HCT116 (cell line): ENCODE measurements at regions not wholly inside any gene's neighbourhood (a gene's known extent, or its start where the extent isn't known, plus 50 kb on each side); places are given as distances from the start of the nearest gene placed in this dataset.

Experiments used
- ATAC-seq: fragments of 200-7000 bp; cut with Tn5 transposase; 2 replicates; pipeline ENCODE4 v1.9.1; 2020; ENCODE audit warnings: mild to moderate bottlenecking, moderate library complexity
- BruUV-seq: library from RNA; stranded (reverse); fragments of 400-500 nt; replicated peaks from 2 replicates; lab custom pipeline; 2021; lab: Mats Ljungman, UMichigan
- CTCF ChIA-PET: fragments of 300-600 bp; sonication (Branson Sonifier 250); formaldehyde crosslinking; loops from one replicate; lab custom pipeline; 2021; ENCODE audit warnings: antibody characterized with exemption; lab: Charles Lee
- POLR2A ChIA-PET: fragments of 300-600, 350-600 bp; sonication (Branson Sonifier 250); formaldehyde crosslinking; loops from one replicate; lab custom pipeline; 2021; ENCODE audit warnings: antibody characterized with exemption; lab: Charles Lee
- RAD21 ChIA-PET, 2 experiments: fragments of 300-600 bp; sonication (Branson Sonifier 250); formaldehyde crosslinking; loops; one replicate each; lab custom pipeline; 2023; ENCODE audit warnings: low total read pairs in 2 of 2; ENCODE audit not compliant: uncharacterized antibody in 2 of 2, unreplicated experiment in 2 of 2, low non-redundant PET in 1 of 2; lab: Charles Lee
- DNase-seq: peaks from one replicate; pipeline ENCODE4 v3.0.0-alpha.2; 2010; ENCODE audit warnings: low read depth, low spot score
- H2AFZ ChIP-seq: fragments of 200-600 bp; shearing (Covaris generic), sonication (generic); 2 replicates; pipeline ENCODE4 v1.6.1; 2017; ENCODE audit warnings: low read depth, mixed run types, mixed read lengths, antibody characterized with exemption, low read length; ENCODE audit not compliant: poor library complexity, severe bottlenecking
- H3K27ac ChIP-seq: 2 replicates; pipeline ENCODE4 v1.5.1; 2012; ENCODE audit warnings: low read depth, low read length
- H3K27me3 ChIP-seq: fragments of 200-600 bp; sonication (generic); 2 replicates; pipeline ENCODE4 v1.6.1; 2016; ENCODE audit warnings: mixed run types, low read length, mixed read lengths; ENCODE audit not compliant: insufficient read depth
- H3K36me3 ChIP-seq, 2 experiments: fragments of 200-500 bp in 1 of 2; fragments of 200-600 bp in 1 of 2; sonication (Bioruptor generic) in 1 of 2; sonication (generic) in 1 of 2; 2 replicates each; pipeline versions ENCODE4 v1.5.1 to v1.6.1; 2014 to 2016; ENCODE audit warnings: low read length in 2 of 2, inconsistent platforms in 1 of 2, mixed read lengths in 1 of 2, mixed run types in 1 of 2; ENCODE audit not compliant: insufficient read depth in 2 of 2, control insufficient read depth in 1 of 2
- H3K4me1 ChIP-seq, 2 experiments: fragments of 200-600 bp in 1 of 2; sonication (generic) in 1 of 2; 2 replicates each; pipeline versions ENCODE4 v1.5.1 to v1.6.1; 2012 to 2017; ENCODE audit warnings: low read length in 2 of 2, inconsistent platforms in 1 of 2, mild to moderate bottlenecking in 1 of 2, mixed read lengths in 1 of 2, mixed run types in 1 of 2, moderate library complexity in 1 of 2; ENCODE audit not compliant: insufficient read depth in 2 of 2, control insufficient read depth in 1 of 2
- H3K4me2 ChIP-seq: fragments of 200-600 bp; sonication (generic); 2 replicates; pipeline ENCODE4 v1.6.1; 2017; ENCODE audit warnings: mixed run types, low read length, mixed read lengths
- H3K4me3 ChIP-seq, 2 experiments: fragments of 200-600 bp in 1 of 2; sonication (generic) in 1 of 2; replicated peaks in 1 of 2; 2 replicates each; pipeline ENCODE4 v1.5.1; 2011 to 2016; ENCODE audit warnings: low read length in 2 of 2, control low read depth in 1 of 2, low read depth in 1 of 2, mild to moderate bottlenecking in 1 of 2, mixed read lengths in 1 of 2, mixed run types in 1 of 2
- H3K79me2 ChIP-seq: fragments of 200-600 bp; sonication (generic); 2 replicates; pipeline ENCODE4 v1.6.1; 2017; ENCODE audit warnings: mild to moderate bottlenecking, mixed run types, low read length, moderate library complexity, mixed read lengths; ENCODE audit not compliant: insufficient read depth
- H3K9ac ChIP-seq: fragments of 200-600 bp; sonication (generic); 2 replicates; pipeline ENCODE4 v1.6.1; 2016; ENCODE audit warnings: low read length, mixed read lengths
- H3K9me2 ChIP-seq: fragments of 200-600 bp; sonication (generic), shearing (Covaris generic); 2 replicates; pipeline ENCODE4 v1.6.1; 2017; ENCODE audit warnings: mixed run types, mild to moderate bottlenecking, moderate library complexity; ENCODE audit not compliant: insufficient read depth
- H3K9me3 ChIP-seq, 2 experiments: fragments of 200-500 bp in 1 of 2; fragments of 200-600 bp in 1 of 2; sonication (Bioruptor generic) in 1 of 2; sonication (generic) in 1 of 2; 2 replicates each; pipeline ENCODE4 v1.6.1; 2014 to 2017; ENCODE audit warnings: low read length in 2 of 2, mixed read lengths in 2 of 2, inconsistent platforms in 1 of 2, low read depth in 1 of 2, mild to moderate bottlenecking in 1 of 2, mixed run types in 1 of 2, moderate library complexity in 1 of 2; ENCODE audit not compliant: control insufficient read depth in 1 of 2, insufficient read depth in 1 of 2
- H4K20me1 ChIP-seq: fragments of 200-600 bp; sonication (generic), shearing (Covaris generic); 2 replicates; pipeline ENCODE4 v1.6.1; 2017; ENCODE audit warnings: mixed run types, mild to moderate bottlenecking, moderate library complexity; ENCODE audit not compliant: insufficient read depth
- CBX3 ChIP-seq: IDR thresholded peaks from 2 replicates; pipeline ENCODE4 v1.6.1; 2012; ENCODE audit warnings: low read depth
- CEBPB ChIP-seq: IDR thresholded peaks from 2 replicates; pipeline ENCODE4 v1.6.1; 2012; ENCODE audit warnings: low read depth
- CTCF ChIP-seq, 3 experiments: fragments of 200-600 bp in 1 of 3; sonication (generic) in 1 of 3; IDR thresholded peaks in 2 of 3; conservative IDR thresholded peaks in 1 of 3; 2 replicates each; pipeline ENCODE4 v1.5.1; 2012 to 2017; ENCODE audit warnings: low read depth in 2 of 3, low read length in 2 of 3, antibody characterized with exemption in 1 of 3, borderline replicate concordance in 1 of 3, control low read depth in 1 of 3, mild to moderate bottlenecking in 1 of 3, mixed read lengths in 1 of 3, mixed run types in 1 of 3, moderate library complexity in 1 of 3; ENCODE audit not compliant: insufficient read depth in 1 of 3
- EZH2phosphoT487 ChIP-seq: fragments of 200-600 bp; IDR thresholded peaks from 2 replicates; pipeline ENCODE4 v1.6.1; 2018; ENCODE audit warnings: antibody characterized with exemption, borderline replicate concordance
- FOSL1 ChIP-seq: IDR thresholded peaks from 2 replicates; pipeline ENCODE4 v1.6.1; 2012; ENCODE audit warnings: low read depth
- MAX ChIP-seq: IDR thresholded peaks from 2 replicates; pipeline ENCODE4 v1.6.1; 2012
- POLR2A ChIP-seq: IDR thresholded peaks from 2 replicates; pipeline ENCODE4 v1.7.0; 2011; ENCODE audit warnings: borderline replicate concordance; ENCODE audit not compliant: insufficient read depth, insufficient read length; ENCODE audit errors: extremely low read depth
- POLR2AphosphoS5 ChIP-seq: IDR thresholded peaks from 2 replicates; pipeline ENCODE4 v1.6.1; 2011; ENCODE audit warnings: mild to moderate bottlenecking, low read depth, low read length, moderate library complexity
- RAD21 ChIP-seq: IDR thresholded peaks from 2 replicates; pipeline ENCODE4 v1.6.1; 2012; ENCODE audit warnings: low read depth, mild to moderate bottlenecking
- REST ChIP-seq: IDR thresholded peaks from 2 replicates; pipeline ENCODE4 v1.6.1; 2012; ENCODE audit warnings: low read depth
- SIN3A ChIP-seq: IDR thresholded peaks from 2 replicates; pipeline ENCODE4 v1.6.1; 2012; ENCODE audit warnings: low read depth
- SP1 ChIP-seq: IDR thresholded peaks from 2 replicates; pipeline ENCODE4 v1.6.1; 2012; ENCODE audit warnings: low read depth
- SRF ChIP-seq: IDR thresholded peaks from 2 replicates; pipeline ENCODE4 v1.6.1; 2012; ENCODE audit warnings: low read depth
- TCF7L2 ChIP-seq: IDR thresholded peaks from 2 replicates; pipeline ENCODE4 v1.7.0; 2011; ENCODE audit warnings: borderline replicate concordance, inconsistent platforms; ENCODE audit not compliant: insufficient read depth, insufficient read length; ENCODE audit errors: extremely low read depth
- YY1 ChIP-seq: IDR thresholded peaks from 2 replicates; pipeline ENCODE4 v1.6.1; 2011; ENCODE audit warnings: low read length, low read depth, moderate library complexity, mild to moderate bottlenecking; ENCODE audit not compliant: insufficient replicate concordance; ENCODE audit errors: extremely low read depth
- ZFX ChIP-seq: fragments of 450-650 bp; IDR thresholded peaks from 2 replicates; pipeline ENCODE4 v1.6.1; 2017
- intact Hi-C: fragments of 100-400 bp; cut with micrococcal nuclease; formaldehyde crosslinking; loops from 2 replicates; pipeline ENCODE4 v1.10.0; 2022
- TF ChIP-seq, protein P1 (sequence below): IDR thresholded peaks from 2 replicates; pipeline ENCODE4 v1.6.1; 2012

DNA sequence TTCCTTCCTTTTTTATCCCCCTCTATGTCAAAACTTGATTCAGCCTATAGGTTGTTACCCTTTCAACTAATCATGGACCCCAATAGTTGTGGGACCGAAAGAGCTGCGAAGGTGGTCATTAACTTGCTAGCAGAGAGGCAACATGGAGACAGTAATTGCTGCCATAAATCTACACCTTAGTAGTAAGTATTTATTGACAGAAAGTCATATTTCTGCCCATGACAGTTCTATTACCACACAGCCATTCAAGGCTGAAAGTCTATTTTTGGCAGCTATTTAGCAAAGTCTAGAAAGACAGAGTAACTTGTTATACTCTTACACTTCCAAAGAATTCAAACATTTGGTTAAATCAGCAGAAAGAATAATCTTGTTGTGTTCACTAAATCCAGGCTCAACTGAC lies 236.2 kb downstream of the PRELID2 start (continued):
- no peak for TF ChIP-seq POLR2AphosphoS5
- TF ChIP-seq MAX = no peak
- no peak for TF ChIP-seq POLR2A
- no peak for TF ChIP-seq CTCF (IDR thresholded peaks at IDR 0.05 in 2 of 3, conservative IDR thresholded peaks at IDR 0.05 in 1 of 3; ENCODE audit: borderline replicate concordance in 1 of 3, insufficient read depth in 1 of 3, low read depth in 2 of 3, low read length in 2 of 3)
- no peak for TF ChIP-seq ZFX

- no peaks in the 10 kb centered on the region for H3K9me2 ChIP-seq
- intact Hi-C loops = no loop called here
- POLR2A ChIA-PET = no interaction called here
- no peaks in the 10 kb centered on the region for H3K9me3 ChIP-seq
- TF ChIP-seq SRF (no peak), RAD21 (no peak), TCF7L2 (no peak), ZFX (no peak), REST (no peak), CEBPB (no peak), YY1 (no peak), EZH2phosphoT487 (no peak), FOSL1 (no peak), CBX3 (no peak), POLR2AphosphoS5 (no peak), SP1 (no peak), SIN3A (no peak), POLR2A (no peak)
- TF ChIP-seq, protein P1, sequence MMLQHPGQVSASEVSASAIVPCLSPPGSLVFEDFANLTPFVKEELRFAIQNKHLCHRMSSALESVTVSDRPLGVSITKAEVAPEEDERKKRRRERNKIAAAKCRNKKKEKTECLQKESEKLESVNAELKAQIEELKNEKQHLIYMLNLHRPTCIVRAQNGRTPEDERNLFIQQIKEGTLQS = no peak
- TF ChIP-seq, all 23 proteins: peak for 0
- H3K79me2 ChIP-seq = no peaks in the 10 kb centered on the region
- H3K4me3 ChIP-seq = no peak overlapping the region
- DNase-seq = no peak
- ATAC-seq = no peak
- H3K27ac ChIP-seq = no peak overlapping the region
- no peak overlapping the region for H2AFZ ChIP-seq
- H4K20me1 ChIP-seq = no peaks in the 10 kb centered on the region
- BruUV-seq = no TSS peak
- H3K36me3 ChIP-seq = no peaks in the 10 kb centered on the region
- H3K27me3 ChIP-seq = no peaks in the 10 kb centered on the region
- no peak overlapping the region for H3K9ac ChIP-seq
- peaks cover 0 to 7% of the 10 kb centered on the region in 2 experiments; a peak in 1 of 4 replicates for H3K4me1 ChIP-seq
- ChIA-PET CTCF (no interaction called here), RAD21 (no interaction called here)
- no peak overlapping the region for H3K4me2 ChIP-seq
Measured at GRCh38 chr5:145598184-145598583, 237.0 kb downstream of the PRELID2 start.
